Astrocyte (in vitro differentiated cells and primary cell): ENCODE measurements at regions not wholly inside any gene's neighbourhood (a gene's known extent, or its start where the extent isn't known, plus 50 kb on each side); places are given as distances from the start of the nearest gene placed in this dataset.

Source experiments
- DNase-seq: peaks from one replicate; pipeline ENCODE4 v3.0.0-alpha.2; 2010; ENCODE audit warnings: low read depth
- FAIRE-seq: peaks from 2 replicates; lab custom pipeline; 2011; peaks lifted over from hg19 to GRCh38; lab: Jason Lieb, UNC
- H2AFZ ChIP-seq: 2 replicates; pipeline ENCODE4 v1.6.0; 2012; ENCODE audit warnings: low read depth, low read length, inconsistent platforms
- H3K27ac ChIP-seq: 2 replicates; pipeline ENCODE4 v1.5.1; 2011; ENCODE audit warnings: low read depth, low read length, inconsistent platforms
- H3K27me3 ChIP-seq: 2 replicates; pipeline ENCODE4 v1.6.0; 2011; ENCODE audit warnings: low read length, inconsistent platforms; ENCODE audit not compliant: insufficient read depth
- H3K36me3 ChIP-seq: 2 replicates; pipeline ENCODE4 v1.5.1; 2011; ENCODE audit warnings: low read length, inconsistent platforms; ENCODE audit not compliant: insufficient read depth
- H3K4me1 ChIP-seq: 2 replicates; pipeline ENCODE4 v1.5.1; 2011; ENCODE audit warnings: low read length, inconsistent platforms; ENCODE audit not compliant: insufficient read depth
- H3K4me2 ChIP-seq: 2 replicates; pipeline ENCODE4 v1.6.0; 2012; ENCODE audit warnings: low read length, inconsistent platforms
- H3K4me3 ChIP-seq: 2 replicates; pipeline ENCODE4 v1.5.1; 2011; ENCODE audit warnings: low read depth, mild to moderate bottlenecking, low read length, inconsistent platforms; ENCODE audit not compliant: insufficient read depth
- H3K79me2 ChIP-seq: 2 replicates; pipeline ENCODE4 v1.6.0; 2012; ENCODE audit warnings: mild to moderate bottlenecking, low read length, inconsistent platforms; ENCODE audit not compliant: insufficient read depth
- H3K9ac ChIP-seq: 2 replicates; pipeline ENCODE4 v1.6.0; 2012; ENCODE audit warnings: mild to moderate bottlenecking, low read length, inconsistent platforms
- H3K9me3 ChIP-seq: 2 replicates; pipeline ENCODE4 v1.5.1; 2012; ENCODE audit warnings: low read depth, mild to moderate bottlenecking, low read length, inconsistent platforms; ENCODE audit not compliant: insufficient read depth
- H4K20me1 ChIP-seq: 2 replicates; pipeline ENCODE4 v1.6.0; 2012; ENCODE audit warnings: low read length, inconsistent platforms; ENCODE audit not compliant: insufficient read depth
- H3K27ac Mint-ChIP-seq: one replicate; pipeline ENCODE4 v1.8.0; 2021; ENCODE audit warnings: mild to moderate bottlenecking, mixed read lengths; ENCODE audit not compliant: unreplicated experiment
- H3K27me3 Mint-ChIP-seq: one replicate; pipeline ENCODE4 v1.8.0; 2021; ENCODE audit warnings: low read depth, mixed read lengths; ENCODE audit not compliant: unreplicated experiment
- H3K36me3 Mint-ChIP-seq: one replicate; pipeline ENCODE4 v1.8.0; 2021; ENCODE audit warnings: low read depth, mixed read lengths; ENCODE audit not compliant: unreplicated experiment
- H3K4me1 Mint-ChIP-seq: one replicate; pipeline ENCODE4 v1.8.0; 2021; ENCODE audit warnings: low read depth, mixed read lengths; ENCODE audit not compliant: unreplicated experiment
- H3K4me3 Mint-ChIP-seq: one replicate; pipeline ENCODE4 v1.8.0; 2021; ENCODE audit warnings: mild to moderate bottlenecking, moderate library complexity, mixed read lengths; ENCODE audit not compliant: unreplicated experiment
- H3K9me3 Mint-ChIP-seq: one replicate; pipeline ENCODE4 v1.8.0; 2021; ENCODE audit warnings: mild to moderate bottlenecking, mixed read lengths; ENCODE audit not compliant: unreplicated experiment
- CTCF ChIP-seq: IDR thresholded peaks from 2 replicates; pipeline ENCODE4 v1.5.1; 2011; ENCODE audit warnings: low read depth, mild to moderate bottlenecking, inconsistent platforms, low read length, moderate library complexity; ENCODE audit not compliant: insufficient read depth
- EZH2 ChIP-seq: IDR thresholded peaks from 2 replicates; pipeline ENCODE4 v1.6.1; 2012; ENCODE audit warnings: mild to moderate bottlenecking, low read length, inconsistent platforms; ENCODE audit not compliant: insufficient read depth

GRCh38 chr2:226578879-226579278 lies 220.7 kb downstream of the IRS1 start:
- H3K4me3 ChIP-seq: no peak overlapping the region
- FAIRE-seq (no peak), DNase-seq (peak; percentile 66)
- no peaks in the 10 kb centered on the region for H3K9me3 ChIP-seq
- H2AFZ ChIP-seq: no peak overlapping the region
- Mint-ChIP-seq H3K9me3 (no peaks in the 10 kb centered on the region), H3K36me3 (no peaks in the 10 kb centered on the region), H3K27ac (no peak overlapping the region), H3K4me3 (no peak overlapping the region), H3K4me1 (peaks cover 28% of the 10 kb centered on the region), H3K27me3 (no peaks in the 10 kb centered on the region)
- H4K20me1 ChIP-seq: no peaks in the 10 kb centered on the region
- no peaks in the 10 kb centered on the region for H3K79me2 ChIP-seq
- peaks cover 20% of the 10 kb centered on the region for H3K4me1 ChIP-seq
- H3K27me3 ChIP-seq: no peaks in the 10 kb centered on the region
- no peak overlapping the region for H3K9ac ChIP-seq
- no peak overlapping the region for H3K4me2 ChIP-seq
- H3K36me3 ChIP-seq: no peaks in the 10 kb centered on the region
- TF ChIP-seq EZH2: no peak
- H3K27ac ChIP-seq: no peak overlapping the region

GRCh38 chr2:226578373-226578772 lies 221.2 kb downstream of the IRS1 start:
- no peak overlapping the region for H3K4me3 ChIP-seq
- no peaks in the 10 kb centered on the region for H3K9me3 Mint-ChIP-seq
- H3K27ac ChIP-seq: no peak overlapping the region
- FAIRE-seq (no peak), DNase-seq (no peak)
- no peak overlapping the region for H2AFZ ChIP-seq
- no peaks in the 10 kb centered on the region for H4K20me1 ChIP-seq
- no peaks in the 10 kb centered on the region for H3K9me3 ChIP-seq
- H3K4me1 Mint-ChIP-seq: peaks cover 24% of the 10 kb centered on the region
- no peaks in the 10 kb centered on the region for H3K27me3 ChIP-seq
- H3K4me3 Mint-ChIP-seq: no peak overlapping the region
- no peaks in the 10 kb centered on the region for H3K79me2 ChIP-seq
- no peaks in the 10 kb centered on the region for H3K27me3 Mint-ChIP-seq
- TF ChIP-seq CTCF: no peak
- TF ChIP-seq EZH2: no peak
- no peak overlapping the region for H3K27ac Mint-ChIP-seq
- H3K36me3 ChIP-seq: no peaks in the 10 kb centered on the region
- peaks cover 17% of the 10 kb centered on the region for H3K4me1 ChIP-seq
- H3K4me2 ChIP-seq: no peak overlapping the region
- no peaks in the 10 kb centered on the region for H3K36me3 Mint-ChIP-seq
- no peak overlapping the region for H3K9ac ChIP-seq

- H3K27ac Mint-ChIP-seq: no peak overlapping the region
- DNase-seq (no peak), FAIRE-seq (no peak)
- no peak overlapping the region for H3K4me3 Mint-ChIP-seq
- H3K36me3 ChIP-seq: no peaks in the 10 kb centered on the region
- H3K4me2 ChIP-seq: no peak overlapping the region
- H3K9me3 ChIP-seq: no peaks in the 10 kb centered on the region
- no peaks in the 10 kb centered on the region for H4K20me1 ChIP-seq
- H3K9me3 Mint-ChIP-seq: no peaks in the 10 kb centered on the region
- no peak for TF ChIP-seq CTCF
- TF ChIP-seq EZH2: no peak
- peaks cover 3% of the 10 kb centered on the region for H3K4me1 ChIP-seq
- no peak overlapping the region for H3K9ac ChIP-seq
- no peaks in the 10 kb centered on the region for H3K27me3 ChIP-seq
- H3K27ac ChIP-seq: no peak overlapping the region
- no peaks in the 10 kb centered on the region for H3K79me2 ChIP-seq
- H3K4me1 Mint-ChIP-seq: peaks cover 3% of the 10 kb centered on the region
- no peaks in the 10 kb centered on the region for H3K36me3 Mint-ChIP-seq
- H3K27me3 Mint-ChIP-seq: no peaks in the 10 kb centered on the region
- H2AFZ ChIP-seq: no peak overlapping the region
- no peak overlapping the region for H3K4me3 ChIP-seq
Measured at GRCh38 chr2:226575928-226576327, 223.7 kb downstream of the IRS1 start.
